ENCODE measurements at regions not wholly inside any gene's neighbourhood (a gene's known extent, or its start where the extent isn't known, plus 50 kb on each side); places are given as distances from the start of the nearest gene placed in this dataset.

GRCh38 chr2:163341426-163341825 lies 394.4 kb downstream of the FIGN start:
- CTCF ChIA-PET = no interaction called here
- H3K27me3 Mint-ChIP-seq (ENCODE audit: low read depth) = no peaks in the 10 kb centered on the region

GRCh38 chr2:163338270-163338669 lies 397.5 kb downstream of the FIGN start:
- peaks cover 7% of the 10 kb centered on the region; the same call in 1 of the 2 replicates for H3K9me3 Mint-ChIP-seq
- ATAC-seq (peak; percentile 32), DNase-seq (ENCODE audit: low spot score) (no peak)
- POLR2A ChIA-PET = no interaction called here
- H3K27me3 Mint-ChIP-seq (ENCODE audit: low read depth) = no peaks in the 10 kb centered on the region
- H3K36me3 Mint-ChIP-seq = no peaks in the 10 kb centered on the region
- H3K27ac Mint-ChIP-seq = no peak overlapping the region
- CTCF ChIA-PET = no interaction called here
- H3K4me1 Mint-ChIP-seq = peaks cover 12% of the 10 kb centered on the region
- no peak overlapping the region for H3K4me3 Mint-ChIP-seq
- TF ChIP-seq ETV6 (CRISPR knock-in tag; IDR thresholded peaks at IDR 0.05) (no peak), AFF4 (CRISPR knock-in tag; IDR thresholded peaks at IDR 0.05; ENCODE audit: borderline replicate concordance) (no peak), JUN (CRISPR knock-in tag; IDR thresholded peaks at IDR 0.05) (no peak), OVOL2 (CRISPR knock-in tag; IDR thresholded peaks at IDR 0.05; ENCODE audit: borderline replicate concordance) (no peak), ZNF138 (CRISPR knock-in tag; conservative IDR thresholded peaks at IDR 0.05) (no peak), CTCF (IDR thresholded peaks at IDR 0.05) (no peak), FOXP4 (CRISPR knock-in tag; IDR thresholded peaks at IDR 0.05) (no peak), E2F4 (CRISPR knock-in tag; IDR thresholded peaks at IDR 0.05; ENCODE audit: borderline replicate concordance, low read depth) (no peak), ZNF396 (CRISPR knock-in tag; IDR thresholded peaks at IDR 0.05; ENCODE audit: borderline replicate concordance) (no peak), HMGA2 (CRISPR knock-in tag; IDR thresholded peaks at IDR 0.05) (no peak), FOXP1 (CRISPR knock-in tag; IDR thresholded peaks at IDR 0.05; ENCODE audit: borderline replicate concordance) (no peak), AR (CRISPR knock-in tag; IDR thresholded peaks at IDR 0.05) (no peak), USF2 (CRISPR knock-in tag; IDR thresholded peaks at IDR 0.05) (no peak), ESRRA (CRISPR knock-in tag; IDR thresholded peaks at IDR 0.05; ENCODE audit: borderline replicate concordance) (no peak)

More at GRCh38 chr2:163341426-163341825, 394.4 kb downstream of the FIGN start:
- Mint-ChIP-seq H3K9me3 (peaks cover 7% of the 10 kb centered on the region; the same call in 1 of the 2 replicates), H3K4me1 (peaks cover 17% of the 10 kb centered on the region), H3K36me3 (no peaks in the 10 kb centered on the region), H3K4me3 (no peak overlapping the region), H3K27ac (0 out of 2 replicates have a peak overlapping the region, but pooled peaks have one; percentile 20)
- no peak for TF ChIP-seq TEAD4 (CRISPR knock-in tag; IDR thresholded peaks at IDR 0.05)
- no peak for TF ChIP-seq TEAD1 (CRISPR knock-in tag; IDR thresholded peaks at IDR 0.05)
- no peak for TF ChIP-seq ELF4 (CRISPR knock-in tag; IDR thresholded peaks at IDR 0.05; ENCODE audit: low read depth)
- no peak for TF ChIP-seq GRHL2 (CRISPR knock-in tag; IDR thresholded peaks at IDR 0.05; ENCODE audit: insufficient replicate concordance, severe bottlenecking)
- TF ChIP-seq ATF2 (CRISPR knock-in tag; IDR thresholded peaks at IDR 0.05; ENCODE audit: borderline replicate concordance, low read depth) = no peak
- no peak for TF ChIP-seq CREB1 (CRISPR knock-in tag; IDR thresholded peaks at IDR 0.05)
- no peak for TF ChIP-seq IRF2 (CRISPR knock-in tag; IDR thresholded peaks at IDR 0.05; ENCODE audit: borderline replicate concordance, low read depth)
- TF ChIP-seq ZNF416 (CRISPR knock-in tag; IDR thresholded peaks at IDR 0.05) = no peak
- POLR2A ChIA-PET = no interaction called here
- no peak for DNase-seq (ENCODE audit: low spot score)
- no peak for ATAC-seq

Measured in WTC11 (cell line).